ENCODE measurements at regions not wholly inside any gene's neighbourhood (a gene's known extent, or its start where the extent isn't known, plus 50 kb on each side); places are given as distances from the start of the nearest gene placed in this dataset.

- Histone ChIP-seq H3K4me2 (no peak overlapping the region), H3K36me3 (ENCODE audit: insufficient read depth) (no peaks in the 10 kb centered on the region), H3F3A (replicated peaks; ENCODE audit: low read depth) (no peaks in the 10 kb centered on the region), H3K4me1 (ENCODE audit: insufficient read depth) (peaks cover 12% of the 10 kb centered on the region), H3K27ac (ENCODE audit: low read depth) (no peak overlapping the region), H3K27me3 (ENCODE audit: insufficient read depth) (no peaks in the 10 kb centered on the region), H2AFZ (peak overlapping the region; percentile 59; the same call in 1 of the 2 replicates), H3K79me2 (replicated peaks; ENCODE audit: insufficient read depth) (no peaks in the 10 kb centered on the region), H3K9me2 (ENCODE audit: insufficient read depth) (0 out of 2 replicates have a peak, but pooled peaks cover 9% of the 10 kb centered on the region), H4K20me1 (replicated peaks; ENCODE audit: insufficient read depth) (no peaks in the 10 kb centered on the region), H3K4me3 (no peak overlapping the region)
- Mint-ChIP-seq H3K36me3 (ENCODE audit: low read depth) (peaks cover 10% of the 10 kb centered on the region; the same call in 2 of the 3 replicates), H3K27me3 (ENCODE audit: insufficient read depth, low read depth, poor library complexity) (peaks cover 8% of the 10 kb centered on the region), H3K9me3 (peaks cover 16% of the 10 kb centered on the region), H3K4me1 (peaks cover 10% of the 10 kb centered on the region), H3K4me3 (no peak overlapping the region), H3K27ac (no peak overlapping the region)
- TF ChIP-seq EZH2phosphoT487 (IDR thresholded peaks at IDR 0.05; ENCODE audit: unreplicated experiment) (no peak), STAT1 (IDR thresholded peaks at IDR 0.05; ENCODE audit: unreplicated experiment) (no peak), ZNF114 (CRISPR knock-in tag; IDR thresholded peaks at IDR 0.05) (no peak), CTCF (conservative IDR thresholded peaks at IDR 0.05; ENCODE audit: low read depth in 2 of 2) (no peak), CREB1 (CRISPR knock-in tag; IDR thresholded peaks at IDR 0.05; ENCODE audit: low read depth) (no peak), ZNF462 (CRISPR knock-in tag; IDR thresholded peaks at IDR 0.05) (no peak), REST (IDR thresholded peaks at IDR 0.05; ENCODE audit: unreplicated experiment) (no peak), NANOG (IDR thresholded peaks at IDR 0.05; ENCODE audit: borderline replicate concordance) (no peak), ZNF331 (CRISPR knock-in tag; IDR thresholded peaks at IDR 0.05; ENCODE audit: low read depth) (no peak)
- no peak for DNase-seq (ENCODE audit: low spot score)
- ATAC-seq: no peak
Observed at GRCh38 chr10:28768227-28768626, 90.9 kb downstream of the BAMBI start.

Measured in GM23338 (cell line).